Endothelial cell of umbilical vein (primary cell): ENCODE measurements at regions not wholly inside any gene's neighbourhood (a gene's known extent, or its start where the extent isn't known, plus 50 kb on each side); places are given as distances from the start of the nearest gene placed in this dataset.

ENCODE experiments used
- BruUV-seq: library from RNA; stranded (reverse); fragments of 400-500 nt; replicated peaks from 2 replicates; lab custom pipeline; 2021; lab: Mats Ljungman, UMichigan
- CTCF ChIA-PET: fragments of 300-600, 350-600 bp; sonication (Branson Sonifier 250); formaldehyde crosslinking; loops from one replicate; lab custom pipeline; 2021; ENCODE audit warnings: antibody characterized with exemption, inconsistent platforms; lab: Charles Lee
- POLR2A ChIA-PET: fragments of 300-600, 350-600 bp; sonication (Branson Sonifier 250); formaldehyde crosslinking; loops from one replicate; lab custom pipeline; 2021; ENCODE audit warnings: antibody characterized with exemption, inconsistent platforms; lab: Charles Lee
- DNase-seq: peaks from one replicate; pipeline ENCODE4 v3.0.0-alpha.2; 2011; ENCODE audit warnings: low read depth, low spot score
- FAIRE-seq: peaks from 2 replicates; lab custom pipeline; 2011; peaks lifted over from hg19 to GRCh38; lab: Jason Lieb, UNC
- H2AFZ ChIP-seq: 2 replicates; pipeline ENCODE4 v1.6.0; 2012; ENCODE audit warnings: low read depth, low read length, control low read depth, inconsistent platforms
- H3K27ac ChIP-seq: 2 replicates; pipeline ENCODE4 v1.5.1; 2011; ENCODE audit warnings: low read depth, mild to moderate bottlenecking, control low read depth, low read length, moderate library complexity; ENCODE audit not compliant: insufficient read depth
- H3K27me3 ChIP-seq, 2 experiments: 2 replicates each; pipeline versions ENCODE4 v1.6.0 to v1.6.1; 2011; ENCODE audit warnings: low read length in 2 of 2, mixed read lengths in 1 of 2; ENCODE audit not compliant: control insufficient read depth in 2 of 2, insufficient read depth in 2 of 2
- H3K36me3 ChIP-seq, 2 experiments: 2 replicates in 1 of 2; 3 replicates in 1 of 2; pipeline ENCODE4 v1.5.1; 2011; ENCODE audit warnings: low read length in 2 of 2, mild to moderate bottlenecking in 1 of 2, moderate library complexity in 1 of 2; ENCODE audit not compliant: control insufficient read depth in 2 of 2, insufficient read depth in 2 of 2; ENCODE audit errors: extremely low read depth in 1 of 2
- H3K4me1 ChIP-seq: 3 replicates; pipeline ENCODE4 v1.5.1; 2011; ENCODE audit warnings: mild to moderate bottlenecking, low read length; ENCODE audit not compliant: control insufficient read depth, insufficient read depth; ENCODE audit errors: extremely low read depth
- H3K4me2 ChIP-seq: 2 replicates; pipeline ENCODE4 v1.6.1; 2011; ENCODE audit warnings: low read length, control low read depth, mixed read lengths; ENCODE audit not compliant: insufficient read depth
- H3K4me3 ChIP-seq, 3 experiments: fragments of 200-600 bp in 1 of 3; sonication (generic), shearing (Covaris generic) in 1 of 3; replicated peaks in 1 of 3; 2 replicates each; pipeline ENCODE4 v1.5.1; 2011 to 2016; ENCODE audit warnings: control low read depth in 3 of 3, low read length in 3 of 3, mild to moderate bottlenecking in 2 of 3, inconsistent platforms in 1 of 3, low read depth in 1 of 3, moderate library complexity in 1 of 3; ENCODE audit not compliant: insufficient read depth in 1 of 3
- H3K79me2 ChIP-seq: 2 replicates; pipeline ENCODE4 v1.6.0; 2012; ENCODE audit warnings: low read length, inconsistent platforms; ENCODE audit not compliant: control insufficient read depth, insufficient read depth
- H3K9ac ChIP-seq: replicated peaks from 2 replicates; pipeline ENCODE3; 2011; ENCODE audit warnings: low read length, control low read depth; ENCODE audit not compliant: insufficient read depth; ENCODE audit errors: extremely low read depth
- H3K9me1 ChIP-seq: replicated peaks from 3 replicates; pipeline ENCODE4 v1.6.0; 2011; ENCODE audit warnings: mild to moderate bottlenecking, low read length; ENCODE audit not compliant: control insufficient read depth, insufficient read depth; ENCODE audit errors: extremely low read depth
- H3K9me3 ChIP-seq: replicated peaks from 2 replicates; pipeline ENCODE4 v1.5.1; 2012; ENCODE audit warnings: low read length, inconsistent platforms; ENCODE audit not compliant: control insufficient read depth, insufficient read depth
- H4K20me1 ChIP-seq: replicated peaks from 2 replicates; pipeline ENCODE3; 2011; ENCODE audit warnings: mild to moderate bottlenecking, low read length; ENCODE audit not compliant: control insufficient read depth, insufficient read depth; ENCODE audit errors: extremely low read depth
- EZH2 ChIP-seq: IDR thresholded peaks from 2 replicates; pipeline ENCODE4 v1.6.1; 2012; ENCODE audit warnings: borderline replicate concordance, low read depth, mild to moderate bottlenecking, moderate library complexity, low read length, inconsistent platforms; ENCODE audit not compliant: severe bottlenecking
- FOS ChIP-seq: IDR thresholded peaks from 2 replicates; pipeline ENCODE4 v1.6.1; 2011; ENCODE audit warnings: mild to moderate bottlenecking, low read length, moderate library complexity, borderline replicate concordance; ENCODE audit not compliant: insufficient read depth
- GATA2 ChIP-seq: IDR thresholded peaks from 2 replicates; pipeline ENCODE4 v1.7.0; 2011; ENCODE audit warnings: low read depth, mild to moderate bottlenecking, moderate library complexity, mixed read lengths, low read length; ENCODE audit not compliant: insufficient read length, insufficient read depth
- JUN ChIP-seq: IDR thresholded peaks from 2 replicates; pipeline ENCODE4 v1.6.1; 2011; ENCODE audit warnings: borderline replicate concordance, low read depth; ENCODE audit not compliant: insufficient read length, insufficient read depth
- MYC ChIP-seq: IDR thresholded peaks from one replicate; pipeline ENCODE4 v1.6.1; 2011; ENCODE audit warnings: mild to moderate bottlenecking, low read depth, low read length
- POLR2A ChIP-seq: IDR thresholded peaks from 2 replicates; pipeline ENCODE4 v1.6.1; 2012; ENCODE audit warnings: low read depth, mild to moderate bottlenecking, control low read depth, low read length
- POLR2AphosphoS5 ChIP-seq: IDR thresholded peaks from 2 replicates; pipeline ENCODE4 v1.6.1; 2012; ENCODE audit warnings: low read depth, mild to moderate bottlenecking, control low read depth, low read length, moderate library complexity; ENCODE audit not compliant: insufficient read depth
- dilution Hi-C: fragments of 300-500 bp; cut with MboI; formaldehyde crosslinking; loops from one replicate; pipeline ENCODE4 v1.15.0; 2019; ENCODE audit warnings: low sequenced_read_pairs; ENCODE audit not compliant: extremely low pct_ligation_motif_present
- intact Hi-C: fragments of 100-400 bp; cut with micrococcal nuclease; formaldehyde crosslinking; loops from one replicate; pipeline ENCODE4 v1.10.0; 2022
- TF ChIP-seq, protein P1 (sequence below): IDR thresholded peaks from 2 replicates; pipeline ENCODE4 v1.6.1; 2011; ENCODE audit not compliant: insufficient read depth, insufficient read length
- TF ChIP-seq, protein P2 (sequence below), 2 donors: IDR thresholded peaks; 1 replicate in 1 of 2; 2 replicates in 1 of 2; pipeline ENCODE4 v1.5.1; 2011; ENCODE audit warnings: low read length in 2 of 2, mild to moderate bottlenecking in 2 of 2, moderate library complexity in 2 of 2, control low read depth in 1 of 2, inconsistent platforms in 1 of 2, low read depth in 1 of 2; ENCODE audit not compliant: insufficient read depth in 1 of 2; ENCODE audit errors: extremely low read depth in 1 of 2

DNA sequence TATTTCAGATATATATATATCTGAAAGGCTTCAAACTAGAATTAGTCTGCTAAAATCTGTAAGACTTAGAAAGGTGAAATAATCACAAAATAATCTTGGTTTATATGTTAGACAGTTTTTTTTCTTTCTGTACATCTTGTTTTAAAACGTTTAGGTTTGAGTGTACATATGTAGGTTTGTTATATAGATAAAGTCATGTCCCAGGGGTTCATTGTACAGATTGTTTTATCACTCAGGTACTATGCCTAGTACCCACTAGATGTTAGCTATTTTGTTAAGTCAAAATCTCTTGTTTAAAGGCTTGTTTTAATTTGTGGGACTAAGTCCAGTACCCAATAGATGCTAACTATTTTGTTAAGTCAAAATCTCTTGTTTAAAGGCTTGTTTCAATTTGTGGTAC lies 1339.0 kb upstream of the CITED2 start:
- DNase-seq (no peak), FAIRE-seq (no peak)
- Histone ChIP-seq H3K4me2 (no peak overlapping the region), H4K20me1 (no peaks in the 10 kb centered on the region), H3K79me2 (no peaks in the 10 kb centered on the region), H3K9ac (no peak overlapping the region), H3K4me1 (no peaks in the 10 kb centered on the region), H3K9me1 (no peaks in the 10 kb centered on the region), H2AFZ (no peak overlapping the region), H3K27ac (no peak overlapping the region), H3K36me3 (no peaks in the 10 kb centered on the region), H3K27me3 (no peaks in the 10 kb centered on the region), H3K9me3 (no peaks in the 10 kb centered on the region), H3K4me3 (no peak overlapping the region)
- BruUV-seq, result no TSS peak
- dilution Hi-C loops, result no loop called here
- intact Hi-C loops, result no loop called here
- ChIA-PET POLR2A (no interaction called here), CTCF (no interaction called here)
- TF ChIP-seq POLR2AphosphoS5 (no peak), GATA2 (no peak), EZH2 (no peak), JUN (no peak), FOS (no peak), MYC (no peak), POLR2A (no peak)
- TF ChIP-seq, protein P1, sequence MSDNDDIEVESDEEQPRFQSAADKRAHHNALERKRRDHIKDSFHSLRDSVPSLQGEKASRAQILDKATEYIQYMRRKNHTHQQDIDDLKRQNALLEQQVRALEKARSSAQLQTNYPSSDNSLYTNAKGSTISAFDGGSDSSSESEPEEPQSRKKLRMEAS, result no peak
- TF ChIP-seq, protein P2, sequence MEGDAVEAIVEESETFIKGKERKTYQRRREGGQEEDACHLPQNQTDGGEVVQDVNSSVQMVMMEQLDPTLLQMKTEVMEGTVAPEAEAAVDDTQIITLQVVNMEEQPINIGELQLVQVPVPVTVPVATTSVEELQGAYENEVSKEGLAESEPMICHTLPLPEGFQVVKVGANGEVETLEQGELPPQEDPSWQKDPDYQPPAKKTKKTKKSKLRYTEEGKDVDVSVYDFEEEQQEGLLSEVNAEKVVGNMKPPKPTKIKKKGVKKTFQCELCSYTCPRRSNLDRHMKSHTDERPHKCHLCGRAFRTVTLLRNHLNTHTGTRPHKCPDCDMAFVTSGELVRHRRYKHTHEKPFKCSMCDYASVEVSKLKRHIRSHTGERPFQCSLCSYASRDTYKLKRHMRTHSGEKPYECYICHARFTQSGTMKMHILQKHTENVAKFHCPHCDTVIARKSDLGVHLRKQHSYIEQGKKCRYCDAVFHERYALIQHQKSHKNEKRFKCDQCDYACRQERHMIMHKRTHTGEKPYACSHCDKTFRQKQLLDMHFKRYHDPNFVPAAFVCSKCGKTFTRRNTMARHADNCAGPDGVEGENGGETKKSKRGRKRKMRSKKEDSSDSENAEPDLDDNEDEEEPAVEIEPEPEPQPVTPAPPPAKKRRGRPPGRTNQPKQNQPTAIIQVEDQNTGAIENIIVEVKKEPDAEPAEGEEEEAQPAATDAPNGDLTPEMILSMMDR (IDR thresholded peaks at IDR 0.05; ENCODE audit: extremely low read depth in 1 of 2, insufficient read depth in 1 of 2, low read depth in 1 of 2, low read length in 2 of 2), result no peak
